NCI-H82 treated with DMSO at 0.1 percent for 48 hours (cell line): ENCODE measurements at regions not wholly inside any gene's neighbourhood (a gene's known extent, or its start where the extent isn't known, plus 50 kb on each side); places are given as distances from the start of the nearest gene placed in this dataset.

Experiments used
- DNase-seq: peaks from one replicate; lab custom pipeline; 2025; ENCODE audit not compliant: unreplicated experiment; lab: John Stamatoyannopoulos, UW

- DNase-seq: no peak
Measured at GRCh38 chr12:128043317-128043716, 223.7 kb upstream of the TMEM132C start.

- DNase-seq: no peak
Measured at GRCh38 chr12:128047266-128048060, 219.5 kb upstream of the TMEM132C start.

- DNase-seq: no peak
Measured at GRCh38 chr12:128052331-128052730, 214.6 kb upstream of the TMEM132C start.

- DNase-seq: no peak
Measured at GRCh38 chr12:128052777-128053176, 214.2 kb upstream of the TMEM132C start.

GRCh38 chr12:128055567-128055966 lies 211.4 kb upstream of the TMEM132C start:
- DNase-seq: no peak

GRCh38 chr12:128056136-128056801 lies 210.7 kb upstream of the TMEM132C start:
- DNase-seq: no peak

- no peak for DNase-seq
Measured at GRCh38 chr12:128057586-128057985, 209.4 kb upstream of the TMEM132C start.

- DNase-seq: no peak
Measured at GRCh38 chr12:128059621-128060370, 207.2 kb upstream of the TMEM132C start.

GRCh38 chr12:128068211-128068610 lies 198.8 kb upstream of the TMEM132C start:
- no peak for DNase-seq

GRCh38 chr12:128069359-128069997 lies 197.5 kb upstream of the TMEM132C start:
- no peak for DNase-seq

GRCh38 chr12:128073937-128074336 lies 193.0 kb upstream of the TMEM132C start:
- no peak for DNase-seq

- no peak for DNase-seq
Measured at GRCh38 chr12:128075332-128075731, 191.6 kb upstream of the TMEM132C start.

GRCh38 chr12:128076188-128076587 lies 190.8 kb upstream of the TMEM132C start:
- no peak for DNase-seq

GRCh38 chr12:128077211-128077916 lies 189.6 kb upstream of the TMEM132C start:
- DNase-seq: no peak

GRCh38 chr12:128077917-128078298 lies 189.1 kb upstream of the TMEM132C start:
- DNase-seq: no peak

- no peak for DNase-seq
Measured at GRCh38 chr12:128078301-128078971, 188.5 kb upstream of the TMEM132C start.

GRCh38 chr12:128079446-128079845 lies 187.5 kb upstream of the TMEM132C start:
- no peak for DNase-seq

GRCh38 chr12:128083132-128083729 lies 183.7 kb upstream of the TMEM132C start:
- no peak for DNase-seq

- DNase-seq: no peak
Measured at GRCh38 chr12:128088926-128089325, 178.0 kb upstream of the TMEM132C start.

- DNase-seq: no peak
Measured at GRCh38 chr12:128089961-128090360, 177.0 kb upstream of the TMEM132C start.
